Gastrocnemius medialis (tissue), 4 donors: ENCODE measurements at regions not wholly inside any gene's neighbourhood (a gene's known extent, or its start where the extent isn't known, plus 50 kb on each side); places are given as distances from the start of the nearest gene placed in this dataset.

Experiments used
- CTCF ChIP-seq, 5 experiments: fragments of 450-650 bp in 3 of 5; fragments of 200-600 bp in 2 of 5; sonication (generic) in 2 of 5; IDR thresholded peaks in 4 of 5; conservative IDR thresholded peaks in 1 of 5; 1 replicate in 4 of 5; 2 replicates in 1 of 5; pipeline ENCODE4 v1.5.1; 2016 to 2019; ENCODE audit warnings: antibody characterized with exemption in 5 of 5, mild to moderate bottlenecking in 3 of 5, moderate library complexity in 3 of 5
- POLR2A ChIP-seq, 2 donors: fragments of 450-650 bp; IDR thresholded peaks; one replicate each; pipeline ENCODE4 v1.6.1; 2017; ENCODE audit warnings: antibody characterized with exemption in 2 of 2, mild to moderate bottlenecking in 2 of 2, moderate library complexity in 2 of 2

GRCh38 chr12:58487678-58488161 lies 432.6 kb downstream of the LRIG3 start:
- TF ChIP-seq CTCF (IDR thresholded peaks at IDR 0.05 in 4 of 5, conservative IDR thresholded peaks at IDR 0.05 in 1 of 5): no peak
- TF ChIP-seq POLR2A (IDR thresholded peaks at IDR 0.05): no peak
